Panc1 (cell line): ENCODE measurements at regions not wholly inside any gene's neighbourhood (a gene's known extent, or its start where the extent isn't known, plus 50 kb on each side); places are given as distances from the start of the nearest gene placed in this dataset.

Source experiments
- POLR2AphosphoS5 ChIP-seq: IDR thresholded peaks from 2 replicates; pipeline ENCODE4 v1.6.1; 2012; ENCODE audit warnings: mild to moderate bottlenecking, low read depth, low read length, moderate library complexity
- TF ChIP-seq, protein P1 (sequence below): fragments of 450-650 bp; IDR thresholded peaks from 2 replicates; pipeline ENCODE4 v1.5.1; 2017; ENCODE audit warnings: mild to moderate bottlenecking

GRCh38 chr9:99445371-99445891, 223.3 kb downstream of the SEC61B start:
- TF ChIP-seq, protein P1, sequence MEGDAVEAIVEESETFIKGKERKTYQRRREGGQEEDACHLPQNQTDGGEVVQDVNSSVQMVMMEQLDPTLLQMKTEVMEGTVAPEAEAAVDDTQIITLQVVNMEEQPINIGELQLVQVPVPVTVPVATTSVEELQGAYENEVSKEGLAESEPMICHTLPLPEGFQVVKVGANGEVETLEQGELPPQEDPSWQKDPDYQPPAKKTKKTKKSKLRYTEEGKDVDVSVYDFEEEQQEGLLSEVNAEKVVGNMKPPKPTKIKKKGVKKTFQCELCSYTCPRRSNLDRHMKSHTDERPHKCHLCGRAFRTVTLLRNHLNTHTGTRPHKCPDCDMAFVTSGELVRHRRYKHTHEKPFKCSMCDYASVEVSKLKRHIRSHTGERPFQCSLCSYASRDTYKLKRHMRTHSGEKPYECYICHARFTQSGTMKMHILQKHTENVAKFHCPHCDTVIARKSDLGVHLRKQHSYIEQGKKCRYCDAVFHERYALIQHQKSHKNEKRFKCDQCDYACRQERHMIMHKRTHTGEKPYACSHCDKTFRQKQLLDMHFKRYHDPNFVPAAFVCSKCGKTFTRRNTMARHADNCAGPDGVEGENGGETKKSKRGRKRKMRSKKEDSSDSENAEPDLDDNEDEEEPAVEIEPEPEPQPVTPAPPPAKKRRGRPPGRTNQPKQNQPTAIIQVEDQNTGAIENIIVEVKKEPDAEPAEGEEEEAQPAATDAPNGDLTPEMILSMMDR = no peak
- no peak for TF ChIP-seq POLR2AphosphoS5
